ENCODE measurements at regions not wholly inside any gene's neighbourhood (a gene's known extent, or its start where the extent isn't known, plus 50 kb on each side); places are given as distances from the start of the nearest gene placed in this dataset.

DNA sequence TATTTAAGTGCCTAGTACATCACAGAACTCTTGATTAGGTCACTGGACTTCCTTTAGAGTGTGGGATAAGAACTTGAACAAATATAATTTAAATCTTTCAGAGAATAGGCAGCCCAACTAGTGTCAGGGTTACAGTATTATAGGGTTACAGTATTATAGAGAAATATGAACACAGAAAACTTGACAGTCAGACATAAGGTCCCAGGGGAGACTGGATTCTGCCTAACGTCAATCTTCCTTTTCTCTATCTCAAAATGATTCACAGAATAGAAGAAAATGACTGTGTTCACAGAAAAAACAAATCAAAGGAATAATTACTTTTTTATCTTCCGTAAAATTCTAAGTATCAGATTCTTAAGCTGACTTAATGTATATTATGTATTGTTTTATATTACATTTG lies 623.8 kb downstream of the HTR1B start:
- TF ChIP-seq EP300 (IDR thresholded peaks at IDR 0.05) = no peak
- TF ChIP-seq POLR2A (IDR thresholded peaks at IDR 0.05) = no peak
- TF ChIP-seq, protein P1, sequence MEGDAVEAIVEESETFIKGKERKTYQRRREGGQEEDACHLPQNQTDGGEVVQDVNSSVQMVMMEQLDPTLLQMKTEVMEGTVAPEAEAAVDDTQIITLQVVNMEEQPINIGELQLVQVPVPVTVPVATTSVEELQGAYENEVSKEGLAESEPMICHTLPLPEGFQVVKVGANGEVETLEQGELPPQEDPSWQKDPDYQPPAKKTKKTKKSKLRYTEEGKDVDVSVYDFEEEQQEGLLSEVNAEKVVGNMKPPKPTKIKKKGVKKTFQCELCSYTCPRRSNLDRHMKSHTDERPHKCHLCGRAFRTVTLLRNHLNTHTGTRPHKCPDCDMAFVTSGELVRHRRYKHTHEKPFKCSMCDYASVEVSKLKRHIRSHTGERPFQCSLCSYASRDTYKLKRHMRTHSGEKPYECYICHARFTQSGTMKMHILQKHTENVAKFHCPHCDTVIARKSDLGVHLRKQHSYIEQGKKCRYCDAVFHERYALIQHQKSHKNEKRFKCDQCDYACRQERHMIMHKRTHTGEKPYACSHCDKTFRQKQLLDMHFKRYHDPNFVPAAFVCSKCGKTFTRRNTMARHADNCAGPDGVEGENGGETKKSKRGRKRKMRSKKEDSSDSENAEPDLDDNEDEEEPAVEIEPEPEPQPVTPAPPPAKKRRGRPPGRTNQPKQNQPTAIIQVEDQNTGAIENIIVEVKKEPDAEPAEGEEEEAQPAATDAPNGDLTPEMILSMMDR (IDR thresholded peaks at IDR 0.05) = no peak
- Histone ChIP-seq H3K27ac (no peak overlapping the region), H3K4me1 (peaks cover 0 to 6% (median 0%) of the 10 kb centered on the region in 4 donors), H3K27me3 (no peaks in the 10 kb centered on the region), H3K9me3 (no peaks in the 10 kb centered on the region), H3K36me3 (no peaks in the 10 kb centered on the region), H3K4me3 (no peak overlapping the region)
- DNase-seq (ENCODE audit: low spot score in 2 of 2) = no peak
- WGBS, 2 donors = 69 to 85% methylated on average over 2 of the region's 2 CpGs

DNA sequence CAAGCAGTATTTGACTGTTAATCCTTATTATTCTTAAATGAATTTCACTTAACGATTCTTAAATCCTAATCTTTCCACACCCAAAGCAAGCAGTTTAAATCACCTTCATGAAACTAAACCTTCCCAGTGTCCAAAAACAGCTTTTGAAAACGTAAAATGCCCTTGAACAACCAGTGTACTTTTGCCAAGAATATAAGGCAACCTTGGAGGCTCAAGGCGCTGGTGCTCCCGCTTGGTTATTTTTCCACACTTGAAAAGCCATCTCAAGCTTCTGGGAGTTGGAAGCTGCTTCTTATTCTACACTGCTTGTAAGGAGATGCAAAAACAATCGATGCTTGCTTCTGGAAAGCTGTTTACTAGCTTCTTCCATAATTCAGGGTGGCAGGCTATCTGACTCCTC lies 625.7 kb downstream of the HTR1B start:
- no peak overlapping the region for H3K27ac ChIP-seq
- H3K27me3 ChIP-seq = no peaks in the 10 kb centered on the region
- no peaks in the 10 kb centered on the region for H3K9me3 ChIP-seq
- H3K4me1 ChIP-seq = no peaks in the 10 kb centered on the region
- TF ChIP-seq, protein P1 (IDR thresholded peaks at IDR 0.05) = no peak
- TF ChIP-seq POLR2A (IDR thresholded peaks at IDR 0.05) = no peak
- no peak for TF ChIP-seq EP300 (IDR thresholded peaks at IDR 0.05)
- no peaks in the 10 kb centered on the region for H3K36me3 ChIP-seq
- 52 to 81% methylated on average over 5 of the region's 5 CpGs for WGBS, 2 donors
- DNase-seq (ENCODE audit: low spot score in 2 of 2) = no peak
- H3K4me3 ChIP-seq = no peak overlapping the region

DNA sequence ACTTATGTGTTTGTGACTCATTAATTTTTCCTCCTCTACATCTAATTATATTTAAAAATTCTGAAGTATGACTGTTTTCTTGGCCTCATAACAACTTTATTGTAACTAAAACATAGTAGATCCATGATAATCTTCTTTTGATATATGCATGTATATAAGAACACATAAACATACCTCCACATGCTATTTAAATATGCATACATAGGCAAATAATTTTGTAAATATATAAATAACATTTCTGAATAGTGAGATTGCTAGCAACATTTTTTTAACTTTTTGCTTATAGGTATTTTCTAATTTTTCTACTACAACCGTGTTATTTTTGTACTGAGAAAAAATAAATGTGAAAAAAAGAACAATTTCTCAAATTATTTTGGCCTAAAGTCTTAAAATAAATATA lies 627.6 kb downstream of the HTR1B start:
- Histone ChIP-seq H3K9me3 (no peaks in the 10 kb centered on the region), H3K4me1 (no peaks in the 10 kb centered on the region), H3K27me3 (no peaks in the 10 kb centered on the region), H3K4me3 (no peak overlapping the region), H3K36me3 (no peaks in the 10 kb centered on the region), H3K27ac (no peak overlapping the region)
- WGBS, 2 donors = 64 to 69% methylated on average over 1 of the region's 1 CpG
- DNase-seq (ENCODE audit: low spot score in 2 of 2) = no peak
- TF ChIP-seq, protein P1 (IDR thresholded peaks at IDR 0.05) = no peak
- TF ChIP-seq POLR2A (IDR thresholded peaks at IDR 0.05) (no peak), EP300 (IDR thresholded peaks at IDR 0.05) (no peak)

DNA sequence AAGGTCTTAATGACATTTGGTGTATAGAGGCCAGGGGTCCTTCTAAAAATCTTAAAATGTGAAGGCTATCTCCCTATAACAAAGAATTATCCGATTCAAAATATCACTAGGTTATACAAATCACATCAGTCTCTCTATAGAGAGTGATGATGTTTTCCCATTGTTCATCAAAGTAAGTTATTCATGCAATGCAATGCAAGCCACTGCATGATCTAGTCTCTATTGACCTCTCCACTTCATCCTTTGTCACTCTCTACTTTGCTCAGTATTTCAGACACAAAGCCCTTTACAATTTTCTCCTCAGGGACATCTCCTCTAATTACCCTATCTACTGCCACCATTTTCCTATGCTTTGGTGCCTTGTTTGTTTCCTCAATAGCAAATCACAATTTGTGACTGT lies 628.0 kb downstream of the HTR1B start:
- Histone ChIP-seq H3K36me3 (no peaks in the 10 kb centered on the region), H3K4me1 (no peaks in the 10 kb centered on the region), H3K9me3 (no peaks in the 10 kb centered on the region), H3K27ac (no peak overlapping the region), H3K27me3 (no peaks in the 10 kb centered on the region), H3K4me3 (no peak overlapping the region)
- no peak for DNase-seq (ENCODE audit: low spot score in 2 of 2)
- TF ChIP-seq POLR2A (IDR thresholded peaks at IDR 0.05) (no peak), EP300 (IDR thresholded peaks at IDR 0.05) (no peak)
- TF ChIP-seq, protein P1 (IDR thresholded peaks at IDR 0.05) = no peak
- 0 to 60% methylated on average over 1 of the region's 1 CpG for WGBS, 2 donors

DNA sequence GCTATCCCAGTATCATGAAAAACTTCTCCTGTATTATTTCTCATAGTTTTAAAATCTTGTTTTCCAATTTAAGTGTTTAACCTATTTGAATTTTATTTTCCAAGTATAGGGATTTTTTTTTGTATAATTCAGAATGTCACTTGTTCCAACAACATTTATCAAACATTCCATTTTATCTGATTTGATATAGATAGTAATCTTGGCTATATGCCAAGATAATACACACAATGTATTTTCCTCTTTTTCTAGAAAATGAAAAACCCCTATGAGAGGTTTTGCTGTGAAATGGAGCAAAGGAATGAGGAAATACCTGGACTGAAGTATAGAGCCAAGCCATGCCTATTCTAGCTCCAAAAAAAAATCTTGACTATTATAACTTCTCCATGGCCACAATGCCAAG lies 628.9 kb downstream of the HTR1B start:
- DNase-seq (ENCODE audit: low spot score in 2 of 2) = no peak
- TF ChIP-seq EP300 (IDR thresholded peaks at IDR 0.05) (no peak), POLR2A (IDR thresholded peaks at IDR 0.05) (no peak)
- TF ChIP-seq, protein P1 (IDR thresholded peaks at IDR 0.05) = no peak
- Histone ChIP-seq H3K36me3 (no peaks in the 10 kb centered on the region), H3K27ac (no peak overlapping the region), H3K4me3 (no peak overlapping the region), H3K9me3 (no peaks in the 10 kb centered on the region), H3K27me3 (no peaks in the 10 kb centered on the region), H3K4me1 (no peaks in the 10 kb centered on the region)
